Smooth muscle cell (in vitro differentiated cells): ENCODE measurements at regions not wholly inside any gene's neighbourhood (a gene's known extent, or its start where the extent isn't known, plus 50 kb on each side); places are given as distances from the start of the nearest gene placed in this dataset.

Experiments
- DNase-seq: peaks from one replicate; lab custom pipeline; 2025; ENCODE audit not compliant: unreplicated experiment; lab: John Stamatoyannopoulos, UW
- H2AFZ ChIP-seq: fragments of 200-600 bp; sonication (generic); 2 replicates; pipeline ENCODE4 v1.6.0; 2016; ENCODE audit warnings: antibody characterized with exemption, low read depth, mild to moderate bottlenecking
- H3F3A ChIP-seq: fragments of 200-600 bp; sonication (generic); 2 replicates; pipeline ENCODE4 v1.6.0; 2017; ENCODE audit warnings: antibody characterized with exemption, low read depth
- H3K27ac ChIP-seq: fragments of 200-600 bp; sonication (generic); 2 replicates; pipeline ENCODE4 v1.5.1; 2016; ENCODE audit warnings: low read depth, mild to moderate bottlenecking
- H3K27me3 ChIP-seq: fragments of 200-600 bp; sonication (generic); 2 replicates; pipeline ENCODE4 v1.6.1; 2016; ENCODE audit warnings: low read depth, mild to moderate bottlenecking
- H3K36me3 ChIP-seq: fragments of 200-600 bp; sonication (generic); 2 replicates; pipeline ENCODE4 v1.5.1; 2016; ENCODE audit warnings: low read depth
- H3K4me1 ChIP-seq: fragments of 200-600 bp; sonication (generic); 2 replicates; pipeline ENCODE4 v1.5.1; 2016; ENCODE audit warnings: low read depth
- H3K4me2 ChIP-seq: fragments of 200-600 bp; sonication (generic); 2 replicates; pipeline ENCODE4 v1.6.0; 2016; ENCODE audit warnings: mild to moderate bottlenecking
- H3K4me3 ChIP-seq: fragments of 200-600 bp; sonication (generic); 2 replicates; pipeline ENCODE4 v1.5.1; 2016; ENCODE audit warnings: mild to moderate bottlenecking
- H3K79me2 ChIP-seq: fragments of 200-600 bp; sonication (generic); 2 replicates; pipeline ENCODE4 v1.6.0; 2016; ENCODE audit warnings: low read depth, mild to moderate bottlenecking
- H3K9ac ChIP-seq: fragments of 200-600 bp; sonication (generic); 2 replicates; pipeline ENCODE4 v1.6.0; 2016; ENCODE audit warnings: low read depth
- H3K9me3 ChIP-seq: fragments of 200-600 bp; sonication (generic); replicated peaks from 2 replicates; pipeline ENCODE4 v1.5.1; 2016; ENCODE audit warnings: low read depth
- H4K20me1 ChIP-seq: fragments of 200-600 bp; sonication (generic); 2 replicates; pipeline ENCODE4 v1.6.0; 2016; ENCODE audit warnings: low read depth
- WGBS: methylation state at CpG from one replicate; pipeline ENCODE4 v1.1.7; 2016; ENCODE audit warnings: low lambda C conversion rate; 5-methylcytosine and 5-hydroxymethylcytosine counted together
- TF ChIP-seq, protein P1 (sequence below): fragments of 200-600 bp; sonication (generic); IDR thresholded peaks from 2 replicates; pipeline ENCODE4 v1.5.1; 2017; ENCODE audit warnings: borderline replicate concordance, mild to moderate bottlenecking, antibody characterized with exemption; ENCODE audit not compliant: insufficient read depth, poor library complexity, severe bottlenecking

DNA sequence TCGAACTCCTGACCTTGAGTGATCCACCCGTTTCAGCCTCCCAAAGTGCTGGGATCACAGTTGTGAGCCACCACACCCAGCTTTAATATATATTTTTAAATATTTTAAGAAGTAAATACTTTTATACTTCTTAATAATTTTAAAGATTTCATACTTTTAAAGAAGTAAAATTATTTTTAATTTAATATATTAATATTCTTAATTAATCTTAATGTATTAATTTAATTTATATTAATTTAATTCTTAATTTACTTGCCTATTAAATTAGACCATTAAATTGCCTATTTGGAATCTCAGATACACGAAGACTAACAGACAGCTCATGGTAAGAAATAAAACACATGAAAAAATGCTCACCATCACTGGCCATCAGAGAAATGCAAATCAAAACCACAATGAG lies 1087.4 kb downstream of the CDH18 start:
- H3K36me3 ChIP-seq: no peaks in the 10 kb centered on the region

DNA sequence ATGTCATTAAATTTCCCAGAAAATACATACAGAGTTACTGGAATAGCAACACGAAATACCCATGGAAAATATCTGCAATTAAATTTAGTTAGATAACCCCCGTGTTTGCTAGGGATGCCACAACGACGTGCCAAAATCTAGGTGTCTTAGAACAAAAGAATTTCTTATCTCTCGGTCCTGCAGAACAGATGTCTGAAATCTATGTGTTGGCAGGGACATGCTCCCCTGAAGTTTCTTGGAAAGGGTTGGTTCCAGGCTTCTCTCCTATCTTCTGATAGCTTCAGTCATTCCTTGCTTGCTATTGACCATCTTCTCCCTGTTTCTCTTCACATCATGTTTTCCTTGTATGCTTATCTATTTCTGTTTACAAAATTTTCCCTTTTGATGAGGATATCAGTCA lies 1067.0 kb downstream of the CDH18 start:
- no peaks in the 10 kb centered on the region for H3K4me1 ChIP-seq
- no peak overlapping the region for H3K4me2 ChIP-seq
- no peaks in the 10 kb centered on the region for H3K79me2 ChIP-seq
- no peak for DNase-seq
- no peak overlapping the region for H3K9ac ChIP-seq
- no peak overlapping the region for H3K27ac ChIP-seq
- WGBS: 74% methylated on average over 5 of the region's 5 CpGs
- H4K20me1 ChIP-seq: no peaks in the 10 kb centered on the region
- H3F3A ChIP-seq: no peaks in the 10 kb centered on the region
- H3K4me3 ChIP-seq: no peak overlapping the region
- H3K9me3 ChIP-seq: no peaks in the 10 kb centered on the region
- no peaks in the 10 kb centered on the region for H3K27me3 ChIP-seq
- H3K36me3 ChIP-seq: no peaks in the 10 kb centered on the region
- H2AFZ ChIP-seq: no peak overlapping the region
- TF ChIP-seq, protein P1, sequence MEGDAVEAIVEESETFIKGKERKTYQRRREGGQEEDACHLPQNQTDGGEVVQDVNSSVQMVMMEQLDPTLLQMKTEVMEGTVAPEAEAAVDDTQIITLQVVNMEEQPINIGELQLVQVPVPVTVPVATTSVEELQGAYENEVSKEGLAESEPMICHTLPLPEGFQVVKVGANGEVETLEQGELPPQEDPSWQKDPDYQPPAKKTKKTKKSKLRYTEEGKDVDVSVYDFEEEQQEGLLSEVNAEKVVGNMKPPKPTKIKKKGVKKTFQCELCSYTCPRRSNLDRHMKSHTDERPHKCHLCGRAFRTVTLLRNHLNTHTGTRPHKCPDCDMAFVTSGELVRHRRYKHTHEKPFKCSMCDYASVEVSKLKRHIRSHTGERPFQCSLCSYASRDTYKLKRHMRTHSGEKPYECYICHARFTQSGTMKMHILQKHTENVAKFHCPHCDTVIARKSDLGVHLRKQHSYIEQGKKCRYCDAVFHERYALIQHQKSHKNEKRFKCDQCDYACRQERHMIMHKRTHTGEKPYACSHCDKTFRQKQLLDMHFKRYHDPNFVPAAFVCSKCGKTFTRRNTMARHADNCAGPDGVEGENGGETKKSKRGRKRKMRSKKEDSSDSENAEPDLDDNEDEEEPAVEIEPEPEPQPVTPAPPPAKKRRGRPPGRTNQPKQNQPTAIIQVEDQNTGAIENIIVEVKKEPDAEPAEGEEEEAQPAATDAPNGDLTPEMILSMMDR: no peak

More for the DNA sequence above, 1087.4 kb downstream of the CDH18 start:
- Histone ChIP-seq H3F3A (no peaks in the 10 kb centered on the region), H3K9me3 (no peaks in the 10 kb centered on the region), H3K4me2 (no peak overlapping the region), H3K79me2 (no peaks in the 10 kb centered on the region), H3K4me1 (no peaks in the 10 kb centered on the region), H3K27me3 (no peaks in the 10 kb centered on the region), H4K20me1 (no peaks in the 10 kb centered on the region), H3K27ac (no peak overlapping the region), H3K9ac (no peak overlapping the region), H2AFZ (no peak overlapping the region), H3K4me3 (no peak overlapping the region)
- no peak for DNase-seq
- TF ChIP-seq, protein P1: no peak
- 92% methylated on average over 3 of the region's 3 CpGs for WGBS

GRCh38 chr5:18932081-18932480 lies 1055.9 kb downstream of the CDH18 start:
- Histone ChIP-seq H3K4me1 (peaks cover 8% of the 10 kb centered on the region), H3K79me2 (no peaks in the 10 kb centered on the region), H3F3A (no peaks in the 10 kb centered on the region), H3K36me3 (no peaks in the 10 kb centered on the region), H2AFZ (no peak overlapping the region), H3K9ac (no peak overlapping the region), H3K4me3 (no peak overlapping the region), H3K27me3 (no peaks in the 10 kb centered on the region), H3K27ac (no peak overlapping the region), H3K4me2 (no peak overlapping the region), H3K9me3 (no peaks in the 10 kb centered on the region), H4K20me1 (no peaks in the 10 kb centered on the region)
- DNase-seq: no peak
- 78% methylated on average over 2 of the region's 2 CpGs for WGBS
- TF ChIP-seq, protein P1: no peak

DNA sequence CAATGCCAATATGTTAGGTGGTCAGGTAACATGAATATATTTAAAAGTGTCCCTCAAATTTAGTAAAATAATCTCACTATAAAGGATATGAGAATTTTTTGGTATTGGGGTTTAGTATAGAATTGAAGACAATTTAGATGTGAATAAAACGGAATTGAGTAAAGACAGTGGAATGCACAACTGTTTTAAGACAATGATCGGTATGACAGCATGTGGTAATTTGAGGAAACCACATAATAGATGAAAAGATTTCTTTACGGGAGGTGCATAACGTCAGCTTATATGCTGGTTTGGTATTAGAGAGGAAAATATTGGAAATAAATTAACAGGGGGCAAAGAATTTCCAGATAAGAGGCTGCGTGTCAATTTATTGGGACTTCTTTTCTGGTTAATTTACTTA lies 1043.2 kb downstream of the CDH18 start:
- Histone ChIP-seq H3K27ac (no peak overlapping the region), H2AFZ (no peak overlapping the region), H3K9ac (no peak overlapping the region), H3K36me3 (no peaks in the 10 kb centered on the region), H3K79me2 (no peaks in the 10 kb centered on the region), H3K4me1 (no peaks in the 10 kb centered on the region), H3K4me3 (no peak overlapping the region), H3K27me3 (no peaks in the 10 kb centered on the region), H4K20me1 (no peaks in the 10 kb centered on the region), H3F3A (no peaks in the 10 kb centered on the region), H3K9me3 (no peaks in the 10 kb centered on the region), H3K4me2 (no peak overlapping the region)
- DNase-seq: no peak
- WGBS: 67% methylated on average over 5 of the region's 5 CpGs
- TF ChIP-seq, protein P1: no peak
